Astrocyte of the hippocampus (primary cell): ENCODE measurements at regions not wholly inside any gene's neighbourhood (a gene's known extent, or its start where the extent isn't known, plus 50 kb on each side); places are given as distances from the start of the nearest gene placed in this dataset.
"Not testable (repeated sequence)": the region's sequence is repeated elsewhere in the genome, so short reads cannot be mapped to it uniquely, and the experiment has no call there.

Experiments used
- DNase-seq: peaks from one replicate; pipeline ENCODE4 v3.0.0; 2011; ENCODE audit warnings: low read depth, low spot score

DNA sequence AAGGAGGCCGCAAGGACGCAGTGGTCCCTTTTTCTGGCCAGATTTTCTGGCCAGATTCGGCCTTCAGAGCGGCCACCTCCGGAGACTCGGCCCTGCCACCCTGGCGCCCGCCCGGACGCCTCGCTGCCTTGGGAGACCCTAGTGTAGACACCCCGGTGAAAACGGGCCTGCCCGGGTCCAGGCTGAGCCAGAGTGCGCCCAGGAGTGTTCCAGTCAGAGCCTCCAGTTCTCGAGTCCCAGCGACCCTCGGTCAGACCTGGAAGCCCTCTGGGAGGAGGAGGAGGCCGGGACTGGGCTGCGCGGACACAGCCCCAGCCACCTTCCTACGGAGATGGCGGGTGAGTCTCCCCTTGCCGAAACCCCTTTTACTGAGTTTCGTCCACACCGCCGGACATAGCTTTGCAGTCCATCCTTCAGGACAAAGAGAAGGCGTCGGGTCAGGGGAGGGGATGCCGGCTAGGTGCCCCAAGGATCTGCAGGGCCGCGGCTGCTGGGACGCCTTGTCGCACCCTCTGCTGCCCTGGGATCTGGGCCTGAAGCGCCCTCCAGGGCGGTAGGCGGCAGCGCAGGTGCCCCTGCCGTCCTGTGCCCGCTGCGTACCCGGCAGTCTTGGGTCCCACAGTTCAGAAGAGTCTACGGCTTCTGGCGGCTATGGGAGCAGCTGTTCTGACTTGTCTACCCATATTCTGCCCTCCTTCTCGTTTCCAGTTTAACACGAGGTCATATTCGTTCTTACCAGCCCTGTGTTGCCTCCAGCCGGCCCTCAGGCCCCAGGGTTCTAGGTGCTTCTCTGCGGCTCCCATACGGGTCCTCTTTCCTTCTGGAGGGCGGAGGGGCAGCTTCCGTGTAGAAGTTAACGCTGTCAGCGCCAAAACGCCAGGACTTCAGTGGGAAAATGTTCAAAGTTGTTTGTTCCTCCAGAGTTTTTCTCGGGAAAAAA lies 1771.7 kb upstream of the CDH9 start:
- no peak for DNase-seq

- no peak for DNase-seq
Observed at GRCh38 chr5:28808967-28809810, 1770.8 kb upstream of the CDH9 start.

- peak; percentile 23 for DNase-seq
Observed at GRCh38 chr5:28807195-28807729, 1768.9 kb upstream of the CDH9 start.

DNA sequence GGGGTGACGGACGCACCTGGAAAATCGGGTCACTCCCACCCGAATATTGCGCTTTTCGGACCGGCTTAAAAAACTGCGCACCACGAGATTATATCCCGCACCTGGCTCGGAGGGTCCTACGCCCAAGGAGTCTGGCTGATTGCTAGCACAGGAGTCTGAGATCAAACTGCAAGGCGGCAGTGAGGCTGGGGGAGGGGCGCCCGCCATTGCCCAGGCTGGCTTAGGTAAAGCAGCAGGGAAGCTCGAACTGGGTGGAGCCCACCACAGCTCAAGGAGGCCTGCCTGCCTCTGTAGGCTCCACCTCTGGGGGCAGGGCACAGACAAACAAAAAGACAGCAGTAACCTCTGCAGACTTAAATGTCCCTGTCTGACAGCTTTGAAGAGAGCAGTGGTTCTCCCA lies 1760.6 kb upstream of the CDH9 start:
- not testable (repeated sequence) for DNase-seq

DNA sequence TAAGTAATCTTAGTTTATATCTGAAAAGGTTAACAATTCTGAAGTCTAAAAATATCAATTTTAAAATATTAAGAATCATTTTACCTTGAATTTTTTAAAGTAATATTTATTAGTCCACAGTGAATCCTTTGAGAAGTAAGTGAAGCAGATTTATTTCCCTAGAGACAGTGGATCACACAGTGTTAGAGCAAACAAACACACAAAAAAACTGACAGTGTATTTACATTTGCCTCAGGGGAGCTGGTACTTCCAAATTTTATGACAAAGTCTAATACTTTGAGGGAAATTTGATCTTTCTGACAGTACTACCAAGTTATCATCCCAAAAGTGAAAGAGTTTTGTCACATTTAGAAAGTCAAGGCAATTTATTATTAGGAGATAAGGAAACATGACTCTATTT lies 1750.6 kb upstream of the CDH9 start:
- DNase-seq: no peak

- DNase-seq: no peak
Observed at GRCh38 chr5:28780083-28780692, 1741.8 kb upstream of the CDH9 start.

DNA sequence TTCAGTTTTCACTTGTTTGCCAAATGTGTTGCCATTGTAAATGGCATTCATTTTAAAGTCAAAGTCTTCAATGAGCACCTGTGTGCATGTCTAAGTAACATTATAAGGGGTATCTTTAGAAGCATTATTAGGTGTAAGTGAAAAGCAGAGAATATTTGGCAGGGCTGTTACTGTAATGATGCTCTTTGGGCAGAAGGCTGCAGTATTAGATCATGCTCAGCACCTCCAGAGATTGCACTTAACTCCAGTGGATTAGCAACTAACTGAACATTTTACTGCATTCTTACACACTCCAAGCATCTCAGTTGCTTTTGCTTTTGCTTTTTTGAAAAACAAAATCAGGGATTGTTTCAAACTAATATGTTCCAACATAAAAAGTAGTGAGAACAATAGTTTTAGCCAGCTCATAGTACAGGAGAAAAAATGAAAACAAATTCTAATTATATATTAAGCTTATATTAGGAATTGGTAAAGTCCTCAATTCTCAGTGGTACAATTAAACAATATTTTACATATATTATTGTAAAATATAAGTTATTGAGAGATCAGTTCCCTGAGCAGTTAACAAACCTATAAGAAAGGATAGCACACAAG lies 1740.9 kb upstream of the CDH9 start:
- peak; percentile 13 for DNase-seq

- DNase-seq: no peak
Observed at GRCh38 chr5:28770307-28770706, 1731.9 kb upstream of the CDH9 start.

DNA sequence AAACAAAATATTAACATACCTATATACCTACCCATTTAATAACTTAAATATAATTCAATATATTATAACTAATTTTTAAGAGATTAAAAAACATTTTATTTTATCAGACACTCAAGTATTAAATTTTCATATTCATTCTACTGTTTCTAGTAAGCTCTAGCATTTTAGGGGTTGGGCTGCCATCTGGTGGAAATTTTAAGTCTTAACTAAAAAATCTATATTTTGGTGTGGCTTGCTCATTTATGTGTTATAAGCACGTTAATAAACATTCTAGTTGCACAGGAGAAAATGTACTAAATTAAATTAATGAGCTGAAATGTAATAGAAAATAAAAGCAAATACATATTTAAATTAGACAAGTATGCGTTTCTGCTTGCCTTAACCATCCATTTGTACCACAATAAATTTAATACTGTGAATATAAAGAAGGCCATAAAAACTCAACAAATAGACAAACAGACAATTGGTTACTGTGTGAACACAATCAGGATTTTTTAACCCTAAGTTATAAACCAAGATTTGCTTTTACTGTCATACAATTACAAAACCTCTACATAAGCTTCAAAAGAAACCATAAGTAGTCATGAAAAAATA lies 1728.3 kb upstream of the CDH9 start:
- DNase-seq: peak; percentile 68

- DNase-seq: no peak
Observed at GRCh38 chr5:28751396-28751795, 1713.0 kb upstream of the CDH9 start.

- DNase-seq: no peak
Observed at GRCh38 chr5:28750251-28750650, 1711.9 kb upstream of the CDH9 start.

GRCh38 chr5:28748446-28748845 lies 1710.1 kb upstream of the CDH9 start:
- peak; percentile 9 for DNase-seq

DNA sequence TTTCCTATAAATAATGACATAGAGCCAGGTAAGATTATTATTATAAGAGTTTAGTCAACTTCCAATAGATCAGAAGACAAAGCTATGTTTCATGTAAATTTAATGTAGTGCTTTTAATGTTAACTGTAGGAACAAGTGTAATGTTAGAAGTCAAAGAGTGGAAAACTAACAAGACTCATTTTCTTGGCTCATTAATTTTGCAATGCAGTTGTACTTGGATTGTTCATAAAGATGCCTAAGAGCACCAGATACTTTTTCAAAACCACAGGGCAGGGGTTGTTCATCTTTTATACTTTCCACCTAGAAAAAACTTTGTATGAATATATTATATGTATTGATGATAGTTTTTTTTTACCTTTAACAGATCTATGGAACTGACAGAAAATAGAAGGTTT lies 1705.3 kb upstream of the CDH9 start:
- DNase-seq: no peak

DNA sequence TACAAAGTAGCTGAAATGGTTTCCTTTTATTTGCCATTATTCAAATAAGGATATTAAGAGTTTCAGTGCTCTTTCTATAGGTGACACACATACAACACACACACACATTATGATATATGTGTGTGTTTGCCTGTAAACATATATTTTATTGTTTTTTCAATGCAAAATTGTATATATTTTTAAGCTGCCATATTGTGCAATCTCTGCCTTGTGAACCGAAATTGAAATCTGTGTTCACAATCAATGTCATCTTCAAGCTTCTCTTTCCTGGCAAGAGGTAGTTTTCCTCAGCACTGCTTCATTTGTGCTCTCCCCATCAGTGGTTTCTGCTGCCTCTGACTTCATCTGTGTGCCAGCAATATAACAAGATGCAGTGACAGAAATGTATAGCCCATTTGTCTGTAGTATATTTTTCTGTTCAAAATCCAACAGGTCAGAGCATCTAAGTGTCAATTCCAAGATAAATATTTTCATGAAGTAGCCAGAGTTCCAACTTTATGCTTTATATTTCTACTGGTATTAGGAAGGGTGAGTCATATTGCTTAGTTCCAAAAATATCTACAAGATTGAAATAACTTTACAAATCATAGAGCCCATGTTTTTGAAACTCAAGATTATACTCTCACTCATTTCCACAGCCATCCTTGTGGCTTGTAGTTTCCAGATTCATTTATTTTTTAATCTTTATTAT lies 1704.8 kb upstream of the CDH9 start:
- DNase-seq: peak; percentile 28

DNA sequence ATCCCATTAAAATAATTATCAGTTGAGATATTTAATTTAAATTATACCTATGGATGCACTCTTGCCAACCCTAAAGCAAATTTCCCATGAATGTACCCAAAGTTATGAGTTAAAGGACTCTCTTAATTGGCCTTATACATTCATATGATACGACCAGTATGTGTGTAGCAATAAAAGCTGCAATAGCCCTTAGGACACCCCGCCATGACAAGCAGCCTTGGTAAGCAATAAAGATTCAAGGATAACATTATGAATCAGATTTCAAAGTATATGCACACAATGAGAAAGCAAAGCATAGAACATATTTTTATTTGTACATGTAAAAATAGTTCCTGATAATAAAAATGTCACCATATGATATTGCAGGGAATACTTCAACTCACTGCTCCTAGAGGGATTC lies 1699.3 kb upstream of the CDH9 start:
- DNase-seq: no peak

- DNase-seq: no peak
Observed at GRCh38 chr5:28737222-28737621, 1698.8 kb upstream of the CDH9 start.

GRCh38 chr5:28734396-28734795 lies 1696.0 kb upstream of the CDH9 start:
- no peak for DNase-seq

DNA sequence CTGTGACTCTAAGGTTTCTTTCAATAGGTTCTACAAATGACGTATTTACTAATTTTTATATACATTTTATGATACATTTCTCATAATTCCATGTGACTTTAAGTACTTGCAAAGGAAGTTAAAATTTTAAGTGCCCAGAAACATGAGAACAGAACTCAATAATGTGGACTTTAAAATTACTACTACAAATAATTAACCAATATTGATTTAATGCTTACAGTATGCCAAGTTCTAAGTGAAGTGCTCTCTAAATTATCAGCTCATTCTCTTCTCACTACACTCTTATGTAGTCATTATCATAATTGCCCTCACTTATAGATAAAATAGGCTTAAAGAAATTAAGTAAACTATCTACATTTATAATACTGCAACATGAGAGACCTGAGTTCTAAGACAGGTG lies 1690.7 kb upstream of the CDH9 start:
- DNase-seq: no peak

DNA sequence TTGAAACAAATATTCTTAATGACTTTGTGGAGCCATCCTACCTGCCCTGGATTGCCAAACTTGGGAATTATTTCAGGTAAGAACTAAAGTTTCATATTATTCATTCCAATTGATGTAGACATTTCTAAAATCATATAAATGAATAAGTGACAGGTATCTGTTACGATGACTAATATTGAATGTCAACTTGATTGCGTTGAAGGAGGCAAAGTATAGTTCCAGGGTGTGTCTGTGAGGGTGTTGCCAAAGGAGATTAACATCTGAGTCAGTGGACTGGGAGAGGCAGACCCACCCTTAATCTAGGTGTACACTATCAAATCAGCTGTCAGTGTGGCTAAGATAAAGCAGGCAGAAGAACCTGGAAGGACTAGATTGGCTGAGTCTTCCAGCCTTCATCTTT lies 1688.4 kb upstream of the CDH9 start:
- no peak for DNase-seq

GRCh38 chr5:28725001-28725400 lies 1686.6 kb upstream of the CDH9 start:
- DNase-seq: no peak
